ENCODE measurements at regions not wholly inside any gene's neighbourhood (a gene's known extent, or its start where the extent isn't known, plus 50 kb on each side); places are given as distances from the start of the nearest gene placed in this dataset.

DNA sequence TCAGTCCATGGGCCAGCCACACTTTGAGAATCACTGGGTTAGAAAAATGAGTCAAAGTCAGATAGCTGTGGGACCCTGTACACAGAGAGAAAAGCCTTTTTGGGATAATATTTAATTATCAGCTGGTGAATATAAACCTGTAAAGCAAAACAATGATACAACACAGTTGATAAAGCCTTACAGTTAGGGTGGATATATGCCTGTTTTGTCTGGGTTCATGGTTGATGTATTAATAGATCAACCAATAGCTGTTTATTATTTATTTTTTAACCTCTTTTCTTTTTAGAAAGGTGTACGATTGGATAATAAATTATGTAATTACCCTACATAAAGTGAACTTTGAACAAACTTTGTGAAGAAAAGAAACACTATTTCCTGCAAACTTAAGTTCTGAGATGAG lies 145.6 kb downstream of the TDRD15 start:
- no peak for DNase-seq (ENCODE audit: low read depth)
- H3K4me3 ChIP-seq (ENCODE audit: low read length): no peak overlapping the region
- TF ChIP-seq, protein P1, sequence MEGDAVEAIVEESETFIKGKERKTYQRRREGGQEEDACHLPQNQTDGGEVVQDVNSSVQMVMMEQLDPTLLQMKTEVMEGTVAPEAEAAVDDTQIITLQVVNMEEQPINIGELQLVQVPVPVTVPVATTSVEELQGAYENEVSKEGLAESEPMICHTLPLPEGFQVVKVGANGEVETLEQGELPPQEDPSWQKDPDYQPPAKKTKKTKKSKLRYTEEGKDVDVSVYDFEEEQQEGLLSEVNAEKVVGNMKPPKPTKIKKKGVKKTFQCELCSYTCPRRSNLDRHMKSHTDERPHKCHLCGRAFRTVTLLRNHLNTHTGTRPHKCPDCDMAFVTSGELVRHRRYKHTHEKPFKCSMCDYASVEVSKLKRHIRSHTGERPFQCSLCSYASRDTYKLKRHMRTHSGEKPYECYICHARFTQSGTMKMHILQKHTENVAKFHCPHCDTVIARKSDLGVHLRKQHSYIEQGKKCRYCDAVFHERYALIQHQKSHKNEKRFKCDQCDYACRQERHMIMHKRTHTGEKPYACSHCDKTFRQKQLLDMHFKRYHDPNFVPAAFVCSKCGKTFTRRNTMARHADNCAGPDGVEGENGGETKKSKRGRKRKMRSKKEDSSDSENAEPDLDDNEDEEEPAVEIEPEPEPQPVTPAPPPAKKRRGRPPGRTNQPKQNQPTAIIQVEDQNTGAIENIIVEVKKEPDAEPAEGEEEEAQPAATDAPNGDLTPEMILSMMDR (IDR thresholded peaks at IDR 0.05; ENCODE audit: insufficient read depth, low read depth, low read length, missing control alignments): no peak

- no peak overlapping the region for H3K4me3 ChIP-seq (ENCODE audit: low read length)
- TF ChIP-seq, protein P1 (IDR thresholded peaks at IDR 0.05; ENCODE audit: insufficient read depth, low read depth, low read length, missing control alignments): no peak
- no peak for DNase-seq (ENCODE audit: low read depth)
Observed at GRCh38 chr2:21270083-21270491, 146.3 kb downstream of the TDRD15 start.

DNA sequence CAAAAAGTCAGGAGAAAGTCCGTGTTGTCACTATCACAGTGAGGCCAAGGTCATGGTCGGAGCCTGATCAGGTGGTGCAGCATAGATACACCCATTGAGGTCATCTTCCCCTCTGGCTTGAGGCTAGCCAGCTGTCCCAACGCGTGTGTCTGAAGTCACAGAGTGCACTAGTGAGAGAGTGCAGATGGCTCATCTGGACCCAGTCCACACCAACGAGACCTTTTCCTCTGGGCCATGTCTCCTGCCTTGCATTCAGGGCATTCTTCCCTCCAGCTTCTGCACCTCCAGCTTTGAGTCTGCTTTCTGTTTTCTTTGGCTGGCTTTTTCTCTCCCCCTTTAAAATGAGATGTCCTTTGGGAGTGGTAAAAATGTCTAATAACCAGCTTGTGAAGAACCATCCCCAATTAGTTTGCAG lies 146.9 kb downstream of the TDRD15 start:
- TF ChIP-seq, protein P1 (IDR thresholded peaks at IDR 0.05; ENCODE audit: insufficient read depth, low read depth, low read length, missing control alignments): no peak
- no peak overlapping the region for H3K4me3 ChIP-seq (ENCODE audit: low read length)
- no peak for DNase-seq (ENCODE audit: low read depth)

- TF ChIP-seq, protein P1 (IDR thresholded peaks at IDR 0.05; ENCODE audit: insufficient read depth, low read depth, low read length, missing control alignments): no peak
- no peak for DNase-seq (ENCODE audit: low read depth)
- H3K4me3 ChIP-seq (ENCODE audit: low read length): no peak overlapping the region
Observed at GRCh38 chr2:21276163-21276562, 152.4 kb downstream of the TDRD15 start.

- DNase-seq (ENCODE audit: low read depth): no peak
- H3K4me3 ChIP-seq (ENCODE audit: low read length): no peak overlapping the region
- TF ChIP-seq, protein P1 (IDR thresholded peaks at IDR 0.05; ENCODE audit: insufficient read depth, low read depth, low read length, missing control alignments): no peak
Observed at GRCh38 chr2:21277068-21278056, 153.6 kb downstream of the TDRD15 start.

- no peak for DNase-seq (ENCODE audit: low read depth)
- H3K4me3 ChIP-seq (ENCODE audit: low read length): no peak overlapping the region
- TF ChIP-seq, protein P1 (IDR thresholded peaks at IDR 0.05; ENCODE audit: insufficient read depth, low read depth, low read length, missing control alignments): no peak
Observed at GRCh38 chr2:21279525-21279924, 155.8 kb downstream of the TDRD15 start.

Measured in epithelial cell of esophagus (primary cell).